Prostate gland (tissue), 2 donors: ENCODE measurements at regions not wholly inside any gene's neighbourhood (a gene's known extent, or its start where the extent isn't known, plus 50 kb on each side); places are given as distances from the start of the nearest gene placed in this dataset.

Experiments
- POLR2A ChIP-seq: fragments of 450-650 bp; IDR thresholded peaks from one replicate; pipeline ENCODE4 v1.6.1; 2016; ENCODE audit warnings: antibody characterized with exemption, mild to moderate bottlenecking
- POLR2AphosphoS5 ChIP-seq: sonication (generic); formaldehyde crosslinking; IDR thresholded peaks from one replicate; pipeline ENCODE4 v1.6.1; 2017; ENCODE audit warnings: antibody characterized with exemption
- TF ChIP-seq, protein P1 (sequence below), 4 experiments: fragments of 200-600 bp in 2 of 4; fragments of 450-650 bp in 2 of 4; sonication (generic) in 2 of 4; IDR thresholded peaks; 1 replicate in 3 of 4; 2 replicates in 1 of 4; pipeline ENCODE4 v1.5.1; 2016 to 2019; ENCODE audit warnings: antibody characterized with exemption in 4 of 4, mild to moderate bottlenecking in 2 of 4, moderate library complexity in 2 of 4

DNA sequence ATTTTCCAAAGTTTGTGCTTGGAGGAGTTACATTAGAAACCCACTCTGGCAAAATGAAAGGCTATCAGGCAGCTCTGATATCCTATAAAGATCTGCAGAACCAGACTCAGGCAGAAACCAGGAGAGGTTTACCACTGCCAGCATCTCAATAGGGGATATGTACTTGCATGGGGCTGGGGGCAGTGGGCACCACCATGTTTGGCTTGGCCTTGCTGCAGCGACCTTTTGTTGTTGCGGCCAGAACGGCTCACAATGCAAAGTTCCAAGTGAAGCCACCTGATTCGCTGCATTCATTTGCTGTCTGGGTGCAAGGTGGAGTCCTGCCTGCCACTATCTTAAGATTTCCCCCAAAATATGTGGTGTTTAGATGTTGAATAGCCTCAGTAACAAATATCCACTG lies 81.3 kb downstream of the COPS8 start:
- TF ChIP-seq, protein P1, sequence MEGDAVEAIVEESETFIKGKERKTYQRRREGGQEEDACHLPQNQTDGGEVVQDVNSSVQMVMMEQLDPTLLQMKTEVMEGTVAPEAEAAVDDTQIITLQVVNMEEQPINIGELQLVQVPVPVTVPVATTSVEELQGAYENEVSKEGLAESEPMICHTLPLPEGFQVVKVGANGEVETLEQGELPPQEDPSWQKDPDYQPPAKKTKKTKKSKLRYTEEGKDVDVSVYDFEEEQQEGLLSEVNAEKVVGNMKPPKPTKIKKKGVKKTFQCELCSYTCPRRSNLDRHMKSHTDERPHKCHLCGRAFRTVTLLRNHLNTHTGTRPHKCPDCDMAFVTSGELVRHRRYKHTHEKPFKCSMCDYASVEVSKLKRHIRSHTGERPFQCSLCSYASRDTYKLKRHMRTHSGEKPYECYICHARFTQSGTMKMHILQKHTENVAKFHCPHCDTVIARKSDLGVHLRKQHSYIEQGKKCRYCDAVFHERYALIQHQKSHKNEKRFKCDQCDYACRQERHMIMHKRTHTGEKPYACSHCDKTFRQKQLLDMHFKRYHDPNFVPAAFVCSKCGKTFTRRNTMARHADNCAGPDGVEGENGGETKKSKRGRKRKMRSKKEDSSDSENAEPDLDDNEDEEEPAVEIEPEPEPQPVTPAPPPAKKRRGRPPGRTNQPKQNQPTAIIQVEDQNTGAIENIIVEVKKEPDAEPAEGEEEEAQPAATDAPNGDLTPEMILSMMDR (IDR thresholded peaks at IDR 0.05): no peak
- TF ChIP-seq POLR2A (no peak), POLR2AphosphoS5 (no peak)
